ENCODE measurements at regions not wholly inside any gene's neighbourhood (a gene's known extent, or its start where the extent isn't known, plus 50 kb on each side); places are given as distances from the start of the nearest gene placed in this dataset.

DNA sequence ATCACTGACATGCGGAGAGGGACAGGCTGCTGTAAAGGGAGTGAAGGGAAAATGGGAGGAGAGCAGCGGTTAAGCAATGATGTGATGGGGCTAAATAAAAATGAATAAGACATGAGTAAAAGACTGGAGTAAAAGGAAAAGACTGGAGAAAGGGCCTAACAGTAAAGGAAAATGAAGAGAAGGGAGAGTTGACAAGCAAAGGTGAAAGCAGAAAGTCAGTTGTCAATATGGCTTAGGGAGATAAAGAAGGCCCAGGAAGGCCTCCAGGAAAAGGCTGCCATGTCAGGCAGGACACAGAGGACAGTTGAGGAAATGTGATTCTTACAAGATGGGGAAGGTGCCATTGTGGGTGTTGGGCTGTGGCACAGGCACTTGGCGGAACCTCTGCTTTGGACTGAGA, 98.9 kb upstream of the AMZ2 start:
- Histone ChIP-seq H2AFZ (ENCODE audit: low read length) (no peak overlapping the region), H3F3A (ENCODE audit: low read length, unreplicated experiment) (no peaks in the 10 kb centered on the region), H3K4me1 (ENCODE audit: insufficient read depth, low read length) (no peaks in the 10 kb centered on the region), H3K4me2 (ENCODE audit: low read length) (no peak overlapping the region), H3K36me3 (ENCODE audit: low read depth, low read length) (no peaks in the 10 kb centered on the region), H3K9me2 (replicated peaks; ENCODE audit: low read length) (no peaks in the 10 kb centered on the region), H3K27ac (ENCODE audit: low read length) (no peak overlapping the region), H3K27me3 (ENCODE audit: low read length) (no peaks in the 10 kb centered on the region), H3K9ac (ENCODE audit: low read length) (no peak overlapping the region), H3K4me3 (ENCODE audit: low read length) (no peak overlapping the region), H3K79me2 (ENCODE audit: low read length) (no peaks in the 10 kb centered on the region), H4K20me1 (ENCODE audit: low read length) (no peaks in the 10 kb centered on the region), H3K9me3 (ENCODE audit: low read length) (no peaks in the 10 kb centered on the region)
- no TSS peak for BruUV-seq (replicated peaks)
- DNase-seq (no peak), ATAC-seq (no peak)
- ChIA-PET POLR2A (ENCODE audit: unreplicated experiment) (no interaction called here), CTCF (no interaction called here)
- intact Hi-C loops (cut with micrococcal nuclease) = no loop called here
- TF ChIP-seq, protein P1, sequence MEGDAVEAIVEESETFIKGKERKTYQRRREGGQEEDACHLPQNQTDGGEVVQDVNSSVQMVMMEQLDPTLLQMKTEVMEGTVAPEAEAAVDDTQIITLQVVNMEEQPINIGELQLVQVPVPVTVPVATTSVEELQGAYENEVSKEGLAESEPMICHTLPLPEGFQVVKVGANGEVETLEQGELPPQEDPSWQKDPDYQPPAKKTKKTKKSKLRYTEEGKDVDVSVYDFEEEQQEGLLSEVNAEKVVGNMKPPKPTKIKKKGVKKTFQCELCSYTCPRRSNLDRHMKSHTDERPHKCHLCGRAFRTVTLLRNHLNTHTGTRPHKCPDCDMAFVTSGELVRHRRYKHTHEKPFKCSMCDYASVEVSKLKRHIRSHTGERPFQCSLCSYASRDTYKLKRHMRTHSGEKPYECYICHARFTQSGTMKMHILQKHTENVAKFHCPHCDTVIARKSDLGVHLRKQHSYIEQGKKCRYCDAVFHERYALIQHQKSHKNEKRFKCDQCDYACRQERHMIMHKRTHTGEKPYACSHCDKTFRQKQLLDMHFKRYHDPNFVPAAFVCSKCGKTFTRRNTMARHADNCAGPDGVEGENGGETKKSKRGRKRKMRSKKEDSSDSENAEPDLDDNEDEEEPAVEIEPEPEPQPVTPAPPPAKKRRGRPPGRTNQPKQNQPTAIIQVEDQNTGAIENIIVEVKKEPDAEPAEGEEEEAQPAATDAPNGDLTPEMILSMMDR (conservative IDR thresholded peaks at IDR 0.05; ENCODE audit: low read depth, low read length) = no peak
- TF ChIP-seq EZH2phosphoT487 (IDR thresholded peaks at IDR 0.05; ENCODE audit: borderline replicate concordance, low read length) (no peak), EZH2 (IDR thresholded peaks at IDR 0.05; ENCODE audit: low read length, unreplicated experiment) (no peak)

DNA sequence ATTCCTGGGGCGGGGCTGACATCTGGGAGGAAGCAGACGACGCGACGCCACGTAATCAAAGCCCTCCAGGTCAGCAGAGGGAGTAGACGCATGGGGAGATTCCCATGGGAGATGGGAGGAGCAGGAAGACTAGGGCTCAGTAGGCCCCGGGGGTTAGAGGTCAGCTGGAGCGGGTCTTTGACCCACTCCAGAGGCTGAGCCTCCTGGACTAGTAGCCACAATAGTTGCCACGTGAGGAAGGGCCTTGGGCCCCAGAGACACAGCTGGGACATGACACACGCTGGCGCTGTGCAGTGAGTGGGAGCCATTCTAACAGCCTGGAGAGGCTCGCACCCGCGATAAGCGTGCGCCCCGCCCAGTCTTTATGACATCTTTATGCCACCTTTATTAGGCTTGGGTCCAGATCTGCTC, 95.7 kb upstream of the AMZ2 start:
- intact Hi-C loops (cut with micrococcal nuclease) = no loop called here
- H3K27me3 ChIP-seq (ENCODE audit: low read length) = no peaks in the 10 kb centered on the region
- no TSS peak for BruUV-seq (replicated peaks)

DNA sequence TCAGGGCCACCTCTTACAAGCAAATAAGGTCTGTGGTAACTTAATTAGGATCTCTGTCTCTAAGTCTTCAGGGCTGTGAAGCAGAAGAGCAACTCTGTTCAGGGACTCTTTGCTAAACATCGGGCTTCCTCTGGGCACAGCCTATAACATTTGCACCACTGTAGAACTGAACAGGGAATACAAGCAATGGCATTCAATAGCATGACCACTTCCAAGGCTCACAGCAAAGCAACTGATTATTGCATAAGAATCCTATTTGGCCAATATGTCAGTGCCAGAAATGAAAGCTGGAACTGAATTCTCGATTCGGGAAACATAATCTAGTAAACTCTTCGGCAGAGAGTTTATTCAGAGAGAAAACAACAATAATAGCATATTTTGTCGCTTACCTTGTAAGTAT, 92.2 kb upstream of the AMZ2 start:
- intact Hi-C loops (cut with micrococcal nuclease) = no loop called here
- no peaks in the 10 kb centered on the region for H4K20me1 ChIP-seq (ENCODE audit: low read length)
- BruUV-seq (replicated peaks) = no TSS peak
- H3K27me3 ChIP-seq (ENCODE audit: low read length) = no peaks in the 10 kb centered on the region
- H3F3A ChIP-seq (ENCODE audit: low read length, unreplicated experiment) = no peaks in the 10 kb centered on the region
- H2AFZ ChIP-seq (ENCODE audit: low read length) = no peak overlapping the region
- ATAC-seq (no peak), DNase-seq (no peak)
- H3K27ac ChIP-seq (ENCODE audit: low read length) = no peak overlapping the region
- H3K9me2 ChIP-seq (replicated peaks; ENCODE audit: low read length) = no peaks in the 10 kb centered on the region
- H3K9ac ChIP-seq (ENCODE audit: low read length) = no peak overlapping the region
- TF ChIP-seq EZH2phosphoT487 (IDR thresholded peaks at IDR 0.05; ENCODE audit: borderline replicate concordance, low read length) (no peak), EZH2 (IDR thresholded peaks at IDR 0.05; ENCODE audit: low read length, unreplicated experiment) (no peak)
- TF ChIP-seq, protein P1 (conservative IDR thresholded peaks at IDR 0.05; ENCODE audit: low read depth, low read length) = no peak
- no peak overlapping the region for H3K4me2 ChIP-seq (ENCODE audit: low read length)
- no peaks in the 10 kb centered on the region for H3K4me1 ChIP-seq (ENCODE audit: insufficient read depth, low read length)
- no peaks in the 10 kb centered on the region for H3K9me3 ChIP-seq (ENCODE audit: low read length)
- ChIA-PET POLR2A (ENCODE audit: unreplicated experiment) (no interaction called here), CTCF (no interaction called here)
- H3K79me2 ChIP-seq (ENCODE audit: low read length) = no peaks in the 10 kb centered on the region
- no peak overlapping the region for H3K4me3 ChIP-seq (ENCODE audit: low read length)
- H3K36me3 ChIP-seq (ENCODE audit: low read depth, low read length) = no peaks in the 10 kb centered on the region

More for the DNA sequence above, 95.7 kb upstream of the AMZ2 start:
- Histone ChIP-seq H3K4me3 (ENCODE audit: low read length) (no peak overlapping the region), H3K9me3 (ENCODE audit: low read length) (no peaks in the 10 kb centered on the region), H3K9ac (ENCODE audit: low read length) (no peak overlapping the region), H2AFZ (ENCODE audit: low read length) (no peak overlapping the region), H3K27ac (ENCODE audit: low read length) (no peak overlapping the region), H3K4me1 (ENCODE audit: insufficient read depth, low read length) (no peaks in the 10 kb centered on the region), H3K36me3 (ENCODE audit: low read depth, low read length) (no peaks in the 10 kb centered on the region), H4K20me1 (ENCODE audit: low read length) (no peaks in the 10 kb centered on the region), H3F3A (ENCODE audit: low read length, unreplicated experiment) (no peaks in the 10 kb centered on the region), H3K4me2 (ENCODE audit: low read length) (no peak overlapping the region), H3K79me2 (ENCODE audit: low read length) (no peaks in the 10 kb centered on the region), H3K9me2 (replicated peaks; ENCODE audit: low read length) (no peaks in the 10 kb centered on the region)
- POLR2A ChIA-PET (ENCODE audit: unreplicated experiment) = interaction anchor here (0.5 kb wide), 1 partner anchor 61 kb away, joined by 18 read pairs; no protein-coding TSS in a partner anchor
- ATAC-seq = no peak
- no peak for TF ChIP-seq EZH2phosphoT487 (IDR thresholded peaks at IDR 0.05; ENCODE audit: borderline replicate concordance, low read length)
- TF ChIP-seq EZH2 (IDR thresholded peaks at IDR 0.05; ENCODE audit: low read length, unreplicated experiment) = no peak
- TF ChIP-seq, protein P1 (conservative IDR thresholded peaks at IDR 0.05; ENCODE audit: low read depth, low read length) = no peak
- CTCF ChIA-PET = no interaction called here
- DNase-seq = no peak
